ENCODE measurements at regions not wholly inside any gene's neighbourhood (a gene's known extent, or its start where the extent isn't known, plus 50 kb on each side); places are given as distances from the start of the nearest gene placed in this dataset.
"Not testable (repeated sequence)": the region's sequence is repeated elsewhere in the genome, so short reads cannot be mapped to it uniquely, and the experiment has no call there.

DNA sequence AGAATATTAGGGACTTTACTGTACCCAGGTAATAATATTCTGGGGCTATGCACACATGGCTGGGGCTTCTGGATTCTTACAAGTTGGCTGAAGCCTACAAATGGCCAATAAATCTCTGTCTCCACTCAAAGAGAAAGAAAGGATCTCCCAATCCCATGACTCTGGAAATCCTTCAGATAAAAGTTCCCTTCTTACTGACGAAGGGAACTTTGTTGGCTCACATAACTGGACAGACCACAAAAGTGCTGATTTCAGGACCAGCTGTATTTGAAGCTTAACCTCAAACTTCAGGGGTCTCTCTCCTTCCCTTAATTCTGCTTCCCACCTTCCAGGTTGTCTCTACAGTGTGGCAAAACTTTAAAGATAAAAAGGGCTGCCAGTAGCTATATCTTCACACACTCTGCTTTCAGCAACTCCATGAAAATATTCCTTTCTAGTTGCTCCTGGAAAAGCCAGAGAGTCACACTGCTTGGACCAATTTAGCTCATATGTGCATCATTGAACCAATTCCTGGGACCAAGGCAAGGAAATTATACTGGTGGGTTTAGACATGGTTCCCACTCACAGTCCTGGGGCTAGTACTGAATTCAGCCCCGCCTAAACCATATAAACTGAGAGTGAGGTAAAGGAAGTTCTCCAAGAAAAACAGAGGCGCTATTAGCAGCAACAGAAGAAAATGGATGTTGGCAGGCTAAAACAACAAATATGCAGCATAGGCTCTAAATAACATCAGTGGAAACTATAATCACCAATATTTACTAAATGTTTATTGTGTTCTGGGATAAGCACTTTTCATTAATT, 290.0 kb upstream of the GADL1 start:
- no peak for DNase-seq (ENCODE audit: low read depth)

DNA sequence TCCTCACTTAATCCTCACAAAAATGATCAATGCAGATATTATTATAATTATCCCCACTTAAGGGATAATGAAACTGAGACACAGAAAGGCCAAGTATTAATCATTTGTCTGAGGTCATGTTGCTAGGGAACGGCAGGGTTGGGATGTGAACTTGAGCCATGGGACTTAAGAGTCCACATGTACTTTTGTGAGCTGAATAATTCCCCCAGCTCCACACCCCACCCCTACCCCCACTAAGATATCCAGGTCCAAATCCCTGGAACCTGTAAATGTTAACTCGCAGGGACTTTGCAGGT, 290.5 kb upstream of the GADL1 start:
- no peak for DNase-seq (ENCODE audit: low read depth)

DNA sequence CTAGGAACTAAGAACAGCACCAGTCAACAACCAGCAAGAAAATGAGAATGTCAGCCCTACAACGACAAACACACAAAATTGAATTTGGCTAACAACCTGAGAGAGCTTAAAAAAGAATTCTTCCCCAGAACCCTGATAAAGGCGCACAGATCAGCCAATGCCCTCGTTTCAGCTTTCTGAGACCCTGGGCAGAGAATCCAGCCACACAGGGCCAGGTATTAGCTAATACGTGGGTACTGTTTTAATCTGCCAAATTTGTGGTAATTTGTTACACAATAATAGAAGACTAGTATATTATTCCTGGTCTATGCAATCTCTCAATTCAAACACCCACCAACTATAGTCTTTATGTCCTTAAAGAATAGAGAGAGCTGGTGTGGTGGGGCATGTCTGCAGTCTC, 291.6 kb upstream of the GADL1 start:
- DNase-seq (ENCODE audit: low read depth): no peak

DNA sequence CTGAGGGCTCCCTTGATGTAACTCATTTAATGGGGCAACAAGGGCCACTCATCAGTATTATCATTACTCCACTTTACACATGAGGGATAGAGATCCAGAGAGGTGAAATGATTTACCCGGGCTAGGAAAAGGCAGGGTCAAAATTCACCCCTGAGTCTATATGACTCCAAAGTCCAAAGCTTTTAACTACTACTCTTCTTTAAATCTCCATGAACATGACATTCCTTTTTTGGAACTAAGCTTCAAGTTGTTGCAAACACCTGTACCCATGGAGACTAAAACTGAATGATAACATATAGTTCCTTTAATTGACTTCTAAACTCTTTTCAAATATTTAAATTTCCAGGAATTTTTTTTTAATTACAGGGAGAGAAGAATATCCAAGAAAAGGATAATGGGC, 292.9 kb upstream of the GADL1 start:
- no peak for DNase-seq (ENCODE audit: low read depth)

DNA sequence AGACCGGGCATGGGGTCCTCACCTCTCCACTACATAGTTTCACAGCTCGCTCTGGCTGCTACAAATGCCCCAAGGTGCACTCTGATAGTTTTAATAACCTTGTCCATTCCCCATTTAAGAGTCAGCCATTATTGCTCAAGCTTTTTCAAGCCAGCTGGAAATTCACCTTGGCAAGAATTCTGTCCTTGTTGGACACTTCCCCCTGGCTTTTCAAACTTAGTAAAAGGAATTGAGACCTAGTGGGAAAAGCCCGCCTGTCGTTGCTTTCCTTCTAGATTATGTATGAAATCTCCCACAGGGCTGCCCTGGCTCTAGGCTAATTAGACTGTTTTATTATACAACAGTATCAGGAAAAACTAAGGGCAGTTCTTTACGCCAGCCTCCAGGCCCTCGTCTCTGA, 293.7 kb upstream of the GADL1 start:
- no peak for DNase-seq (ENCODE audit: low read depth)

DNA sequence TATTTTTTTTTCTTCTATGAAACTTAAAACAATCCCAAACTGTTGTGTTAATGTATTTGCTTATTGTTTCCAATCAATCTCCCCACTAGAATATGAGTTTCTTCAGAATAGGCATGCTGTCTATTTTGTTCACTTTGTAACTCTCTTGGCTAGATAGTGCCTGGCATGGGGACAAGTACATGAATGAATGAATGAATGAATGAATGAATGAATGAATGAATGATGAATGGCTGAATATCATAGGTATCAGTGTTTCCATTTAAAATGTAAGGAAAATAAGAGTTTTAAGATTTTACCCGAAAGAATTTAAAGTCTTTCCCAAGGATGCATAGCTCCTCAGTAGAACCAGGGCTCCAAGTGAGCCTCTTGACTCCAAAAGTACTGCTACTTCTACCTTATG, 294.9 kb upstream of the GADL1 start:
- DNase-seq (ENCODE audit: low read depth): no peak

DNA sequence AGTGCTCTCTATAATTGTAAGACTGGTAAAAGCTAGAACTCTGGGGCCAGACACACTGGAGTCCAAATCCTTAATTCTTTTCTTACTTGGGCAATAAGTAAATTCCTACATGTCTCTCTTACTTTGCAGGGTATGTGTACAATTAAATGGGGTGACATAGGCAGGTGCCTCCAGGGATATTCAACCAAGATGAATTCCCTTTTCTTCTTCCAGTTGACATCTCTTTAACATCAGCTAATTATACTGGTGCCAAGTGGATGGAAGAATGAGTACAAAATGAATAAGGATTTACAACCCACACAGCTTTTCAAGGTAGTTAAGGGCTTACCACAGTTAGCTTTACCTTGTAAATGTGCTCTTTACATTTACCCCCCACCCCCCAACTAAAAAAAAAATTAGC, 295.5 kb upstream of the GADL1 start:
- DNase-seq (ENCODE audit: low read depth): no peak

DNA sequence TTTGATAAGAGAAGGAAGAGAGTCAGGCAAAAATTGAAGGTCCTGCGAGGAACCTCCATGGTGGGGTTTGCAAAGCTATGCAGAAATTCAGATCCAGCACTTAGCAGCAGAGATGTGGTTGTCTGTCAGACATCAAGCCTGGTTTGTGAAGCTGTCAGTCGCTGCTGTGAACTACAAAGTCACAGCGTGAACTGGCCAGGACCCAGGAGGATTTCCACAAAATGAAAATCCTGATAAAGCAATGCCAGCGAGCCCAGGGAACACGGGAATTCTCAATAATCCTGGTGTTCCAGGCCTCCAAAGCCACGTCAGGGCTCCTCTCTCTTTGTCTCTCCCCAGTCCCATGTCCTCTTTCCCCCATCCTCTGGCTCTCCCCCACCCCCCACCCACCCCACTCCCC, 296.9 kb upstream of the GADL1 start:
- DNase-seq (ENCODE audit: low read depth): no peak

DNA sequence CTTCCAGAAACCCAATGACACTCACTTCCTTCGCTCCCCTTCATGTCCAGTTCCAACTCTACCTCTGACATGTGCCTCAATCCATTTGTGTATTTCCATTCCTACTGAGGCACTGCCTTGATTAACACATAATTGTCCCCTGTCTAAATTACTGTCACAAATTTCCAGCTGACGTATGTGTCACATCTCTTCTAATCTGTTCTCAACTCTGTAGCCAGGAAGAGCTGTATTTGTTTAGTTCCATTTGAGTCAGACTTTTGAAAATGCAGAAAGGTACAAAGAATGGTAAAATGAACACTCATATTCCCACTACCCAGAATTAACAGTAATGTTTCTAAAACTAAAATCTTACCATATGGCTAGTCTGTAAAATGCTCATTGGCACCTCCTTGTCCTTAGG, 299.0 kb upstream of the GADL1 start:
- DNase-seq (ENCODE audit: low read depth): no peak

DNA sequence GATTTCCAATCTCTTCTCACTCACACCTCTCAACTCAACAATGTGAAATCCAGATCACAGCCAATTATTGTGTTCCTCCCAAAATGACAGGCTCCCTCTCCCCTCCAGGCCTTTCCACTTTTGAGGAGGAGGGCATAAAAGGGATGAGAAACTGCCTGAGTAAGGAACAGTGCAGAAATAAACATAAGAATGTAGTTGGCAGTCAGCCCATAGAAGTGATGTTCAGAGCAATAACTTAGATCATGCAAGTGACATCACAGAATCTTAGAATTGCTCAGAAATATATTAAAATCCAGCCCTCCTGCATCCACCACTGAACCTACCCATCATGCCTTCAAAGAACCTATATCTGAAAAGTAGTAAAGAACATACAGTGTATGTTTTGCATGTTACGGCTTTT, 299.4 kb upstream of the GADL1 start:
- DNase-seq (ENCODE audit: low read depth): no peak

DNA sequence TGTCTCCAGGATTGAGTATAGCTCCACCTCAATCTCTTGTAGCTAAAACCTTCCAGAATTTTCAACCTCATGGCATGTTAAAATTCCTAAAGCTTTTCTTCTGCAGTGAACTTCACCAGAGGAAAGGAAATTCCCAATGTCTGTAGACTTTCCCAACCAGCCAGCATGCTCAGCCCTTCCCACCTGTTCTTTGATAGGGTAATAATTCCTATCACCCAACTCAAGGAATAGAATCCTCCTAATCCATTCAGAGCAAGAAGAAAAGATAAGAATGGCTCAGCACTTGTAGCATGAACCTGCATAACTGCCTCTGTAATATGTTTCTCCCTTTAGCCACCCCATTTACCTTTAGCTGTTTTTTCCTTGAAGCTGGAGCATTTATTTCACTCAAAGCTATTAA, 301.8 kb upstream of the GADL1 start:
- no peak for DNase-seq (ENCODE audit: low read depth)

DNA sequence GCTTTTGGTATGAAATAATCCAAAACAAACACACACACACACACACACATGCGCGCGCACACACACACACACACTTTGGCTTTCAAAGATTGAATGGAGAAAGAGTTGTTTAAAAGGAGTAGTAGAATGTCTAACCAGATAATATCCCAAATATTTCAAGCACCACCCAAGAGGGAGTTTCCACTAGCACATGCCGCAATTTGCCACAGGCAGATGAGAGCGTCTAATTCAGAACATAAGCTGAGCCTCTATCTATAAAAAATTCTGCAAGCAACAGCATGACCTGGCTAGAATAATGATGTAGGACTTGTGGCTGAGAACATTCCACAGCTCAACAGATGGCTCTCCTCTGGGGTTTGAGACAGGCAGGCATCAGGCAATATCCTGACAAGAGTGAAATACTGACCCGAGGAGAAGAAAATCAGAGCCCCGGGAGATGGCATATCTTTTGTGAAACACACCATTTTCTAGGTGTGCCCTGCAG, 302.5 kb upstream of the GADL1 start:
- no peak for DNase-seq (ENCODE audit: low read depth)

DNA sequence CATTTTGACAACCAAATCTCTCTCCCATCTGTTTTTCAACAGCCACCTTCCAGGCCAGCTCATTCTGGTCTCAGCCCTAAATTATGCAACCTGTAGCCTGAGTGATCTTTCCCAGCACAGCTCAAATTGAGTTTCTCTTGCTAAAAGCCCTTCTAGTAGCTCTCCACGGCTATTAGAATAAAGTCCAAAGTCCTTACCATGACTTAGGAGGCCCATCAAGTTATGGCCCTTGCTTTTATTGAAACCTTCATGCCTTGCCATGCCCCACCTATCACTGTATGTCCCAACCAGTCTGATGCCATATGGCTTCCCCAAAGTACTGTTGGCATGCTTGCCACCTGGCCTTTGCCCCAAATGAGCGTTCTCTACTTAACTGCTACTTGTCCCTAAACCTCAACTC, 303.5 kb upstream of the GADL1 start:
- DNase-seq (ENCODE audit: low read depth): no peak

DNA sequence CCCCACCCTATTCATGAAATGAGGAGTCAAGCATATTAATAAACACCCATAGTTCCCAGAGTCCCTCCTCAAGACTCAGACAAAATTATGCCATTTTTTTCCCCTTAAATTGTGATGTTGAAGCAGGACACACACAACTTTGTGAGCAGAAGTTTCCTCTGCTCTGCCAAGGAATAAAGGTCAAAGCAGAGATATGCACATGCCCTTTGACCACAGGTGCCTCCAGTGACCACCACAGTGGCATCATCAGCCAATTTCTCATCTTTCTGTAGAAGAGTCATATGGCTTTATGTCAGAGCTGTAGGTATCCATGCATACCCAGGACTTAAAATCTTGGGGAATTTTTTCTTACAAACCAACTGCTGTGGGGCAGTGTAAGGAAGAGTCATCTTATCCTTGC, 304.4 kb upstream of the GADL1 start:
- DNase-seq (ENCODE audit: low read depth): no peak

DNA sequence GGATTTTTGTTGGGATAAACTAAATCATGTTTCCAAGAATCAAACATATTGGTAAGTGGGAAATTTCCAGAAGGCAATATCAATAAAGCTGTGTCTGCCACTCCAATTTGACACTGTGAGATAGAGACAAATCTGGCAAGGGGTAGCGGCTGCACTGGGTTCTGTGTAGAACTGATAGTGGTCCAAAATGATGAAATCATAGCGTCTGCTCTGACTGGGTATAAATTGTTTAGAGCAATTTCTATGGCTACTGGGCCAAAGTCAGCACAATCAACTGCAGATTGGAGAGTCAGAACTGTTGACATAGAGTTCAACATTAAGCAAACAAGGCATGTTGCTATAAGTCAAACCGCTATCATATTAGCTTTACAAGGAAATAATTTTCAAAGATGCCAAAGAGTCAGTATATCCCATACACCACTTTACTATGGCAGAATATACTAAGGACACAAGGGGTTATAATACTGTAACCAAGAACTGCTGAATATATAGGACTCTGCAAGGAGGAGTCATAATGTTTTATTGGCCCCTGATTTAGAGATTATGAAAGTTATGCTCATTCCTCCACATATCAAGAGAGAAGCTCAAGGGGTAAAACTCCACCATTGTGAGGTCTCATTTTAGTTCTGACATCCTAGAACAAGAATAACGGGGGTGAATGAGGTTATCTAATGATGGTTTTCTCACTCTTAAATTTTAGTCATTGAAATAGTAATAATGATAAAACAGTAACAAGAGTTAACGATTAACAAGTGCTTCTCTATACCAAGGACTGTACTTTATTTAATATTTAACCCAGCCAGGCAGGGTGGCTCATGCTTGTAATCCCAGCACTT, 309.7 kb upstream of the GADL1 start:
- DNase-seq (ENCODE audit: low read depth): no peak

DNA sequence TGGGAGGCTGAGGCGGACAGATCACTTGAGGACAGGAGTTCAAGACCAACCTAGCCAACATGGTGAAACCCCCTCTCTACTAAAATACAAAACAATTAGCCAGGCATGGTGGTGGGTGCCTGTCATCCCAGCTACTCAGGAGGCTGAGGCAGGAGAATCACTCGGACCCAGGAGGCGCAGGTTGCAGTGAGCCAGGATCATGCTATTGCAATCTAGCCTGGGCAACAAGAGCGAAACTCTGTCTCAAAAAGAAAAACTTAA, 310.3 kb upstream of the GADL1 start:
- DNase-seq (ENCODE audit: low read depth): not testable (repeated sequence)

DNA sequence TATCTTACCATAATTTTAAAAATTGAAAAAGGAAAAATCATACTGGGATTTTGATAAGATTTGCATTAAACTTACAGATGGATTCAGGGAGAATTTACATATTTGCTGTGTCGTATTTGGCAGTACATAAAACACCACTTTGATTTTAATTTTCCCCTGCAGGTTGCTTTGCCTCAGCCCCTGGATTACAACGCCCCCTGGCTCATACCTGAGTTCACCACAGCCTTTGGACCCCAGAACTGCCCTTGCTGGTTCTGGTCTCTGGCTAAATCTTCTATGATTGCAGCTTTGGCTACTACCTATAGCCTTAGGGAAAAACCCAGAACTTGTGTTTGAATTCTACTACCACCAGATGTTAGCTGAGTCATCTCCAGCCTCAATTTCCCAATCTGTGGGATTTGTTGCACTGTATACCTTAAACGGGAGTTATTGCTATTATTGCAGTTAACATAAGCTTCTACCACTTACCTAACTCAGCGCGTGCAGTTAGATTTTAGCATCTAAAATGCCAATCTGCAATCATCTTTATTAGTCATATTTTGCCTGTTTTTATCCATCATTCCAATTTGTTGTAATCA, 315.7 kb upstream of the GADL1 start:
- DNase-seq (ENCODE audit: low read depth): no peak

DNA sequence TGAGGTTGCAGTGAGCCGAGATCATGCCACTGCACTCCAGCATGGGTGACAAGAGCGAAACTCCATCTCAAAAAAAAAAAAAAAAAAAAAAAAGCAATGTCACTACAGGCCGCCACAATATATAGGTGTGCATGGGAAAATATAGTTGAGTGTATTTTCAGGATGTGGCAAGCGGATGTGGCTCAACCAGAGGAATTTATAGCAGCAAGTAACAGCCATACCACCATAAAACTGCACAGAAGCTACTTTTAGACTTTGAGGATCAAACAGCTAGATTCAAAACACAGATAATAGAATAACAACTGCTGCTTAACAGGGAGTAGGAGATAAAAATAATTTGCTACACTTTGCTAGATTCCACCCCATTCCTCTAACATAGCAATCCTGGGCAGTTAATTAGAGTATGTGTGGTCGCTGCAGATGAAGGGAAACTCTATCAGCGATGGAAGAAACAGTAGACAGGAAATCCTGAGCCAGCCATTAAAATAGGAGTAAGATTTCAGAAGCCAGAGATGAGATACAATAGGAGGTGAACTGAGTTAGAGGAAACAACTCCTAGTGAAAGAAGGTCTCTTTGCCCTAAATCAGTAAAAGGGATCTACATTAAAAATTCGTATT, 318.7 kb upstream of the STT3B start:
- no peak for DNase-seq (ENCODE audit: low read depth)

DNA sequence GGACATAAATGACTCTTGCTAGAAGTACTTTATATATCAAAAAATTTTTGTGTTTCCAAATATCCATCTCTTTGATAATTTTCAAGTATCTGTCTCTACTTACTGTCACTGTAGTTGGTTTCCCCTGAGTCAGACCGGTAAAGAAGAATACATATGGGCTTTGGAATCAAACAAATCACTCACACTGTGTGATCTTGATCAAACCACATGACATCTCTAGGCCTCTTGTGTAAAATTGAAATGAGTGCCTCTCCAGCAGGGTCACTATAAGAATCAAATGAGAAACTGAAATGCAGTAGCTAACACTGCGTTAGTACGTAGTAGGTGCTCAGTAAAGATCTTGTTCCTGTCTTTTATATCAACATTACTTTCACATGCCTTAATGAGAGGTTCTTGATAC, 314.6 kb upstream of the STT3B start:
- no peak for DNase-seq (ENCODE audit: low read depth)

DNA sequence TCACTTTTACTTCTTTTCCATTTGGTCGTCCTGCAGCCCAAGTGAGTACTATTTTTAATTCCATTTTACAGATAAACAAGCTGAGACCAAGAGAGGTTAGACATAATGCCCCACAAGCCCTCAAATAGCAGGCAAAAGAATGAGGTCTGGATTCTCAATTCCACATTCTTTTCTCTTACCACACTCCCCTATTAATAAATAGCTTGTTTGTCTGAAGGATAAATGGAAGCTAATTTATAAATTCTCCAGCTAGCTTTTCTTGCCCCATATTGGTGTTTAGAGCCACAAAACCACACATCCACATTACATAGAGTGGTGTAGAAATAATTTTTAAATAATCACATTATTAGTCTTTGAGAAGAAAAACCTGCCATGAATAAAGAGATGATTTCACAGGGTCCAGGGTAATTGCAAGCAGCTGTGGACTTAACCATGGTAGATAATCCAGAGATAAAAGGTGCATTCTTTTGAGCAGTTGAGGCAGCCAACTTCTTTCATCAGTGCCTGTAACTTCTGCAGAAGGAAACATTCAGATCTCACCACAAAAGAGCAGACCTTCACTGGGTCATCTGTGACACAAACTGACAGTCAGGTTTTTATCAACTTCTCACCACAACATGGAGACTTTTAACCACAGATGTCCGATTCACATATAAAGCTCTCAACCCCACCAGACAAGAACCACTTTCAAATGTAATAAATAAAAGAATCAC, 313.4 kb upstream of the STT3B start:
- DNase-seq (ENCODE audit: low read depth): no peak

DNA sequence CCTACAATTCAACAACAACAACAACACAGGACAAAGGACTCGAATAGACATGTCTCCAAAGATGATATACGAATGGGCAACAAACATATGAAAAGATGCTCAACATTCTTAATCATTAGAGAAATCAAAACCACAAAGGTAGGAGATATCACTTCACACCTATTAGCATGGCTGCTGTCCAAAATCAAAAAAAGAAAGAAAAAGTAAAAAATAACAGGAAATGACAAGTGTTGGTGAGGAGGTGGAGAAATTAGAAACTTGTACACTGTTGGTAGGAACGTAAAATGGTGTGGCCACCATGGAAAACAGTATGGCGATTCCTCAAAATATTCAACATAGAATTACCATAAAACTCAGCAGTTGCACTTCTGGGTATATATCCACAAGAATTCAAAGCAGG, 312.3 kb upstream of the STT3B start:
- no peak for DNase-seq (ENCODE audit: low read depth)

DNA sequence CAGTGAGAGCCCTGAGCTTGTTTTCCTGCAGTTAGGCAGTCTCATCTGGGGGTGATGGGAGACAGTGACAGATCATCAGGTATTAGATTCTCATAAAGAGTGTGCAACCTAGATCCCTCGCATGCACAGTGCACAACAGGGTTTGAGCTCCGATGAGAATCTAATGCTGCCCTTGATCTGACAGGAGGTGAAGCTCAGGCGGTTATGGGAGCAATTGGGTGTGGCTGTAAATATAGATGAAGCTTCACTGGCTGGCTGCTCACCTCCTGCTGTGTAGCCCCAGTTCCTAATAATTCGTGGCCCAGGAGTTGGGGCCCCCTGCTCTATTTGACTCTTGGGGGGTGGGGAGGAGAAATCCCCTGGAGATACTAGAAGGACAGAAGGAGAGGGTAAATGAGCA, 309.4 kb upstream of the STT3B start:
- no peak for DNase-seq (ENCODE audit: low read depth)

DNA sequence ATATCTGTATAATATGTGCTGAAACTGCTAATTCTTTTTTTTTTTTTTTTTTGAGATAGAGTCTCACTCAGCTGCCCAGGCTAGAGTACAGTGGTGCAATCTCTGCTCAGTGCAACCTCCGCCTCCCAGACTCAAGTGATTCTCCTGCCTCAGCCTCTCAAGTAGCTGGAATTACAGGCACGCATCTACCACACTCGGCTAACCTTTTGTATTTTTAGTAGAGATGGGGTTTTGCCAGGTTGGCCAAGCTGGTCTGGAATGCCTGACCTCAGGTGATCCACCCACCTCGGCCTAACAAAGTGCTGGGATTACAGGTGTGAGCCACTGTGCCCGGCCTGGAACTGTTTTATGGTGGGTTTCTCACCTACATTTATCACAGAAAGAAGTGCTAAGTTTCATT, 307.8 kb upstream of the STT3B start:
- DNase-seq (ENCODE audit: low read depth): no peak

Data from ELR (cell line).